GM23248 (cell line): ENCODE measurements at regions not wholly inside any gene's neighbourhood (a gene's known extent, or its start where the extent isn't known, plus 50 kb on each side); places are given as distances from the start of the nearest gene placed in this dataset.

Experiments used
- EZH2 ChIP-seq: fragments of 200-600 bp; sonication (generic); IDR thresholded peaks from 2 replicates; pipeline ENCODE4 v1.6.1; 2018; ENCODE audit warnings: antibody characterized with exemption, mild to moderate bottlenecking; ENCODE audit not compliant: insufficient read depth, poor library complexity, severe bottlenecking
- EZH2phosphoT487 ChIP-seq: fragments of 200-600 bp; sonication (generic); IDR thresholded peaks from 2 replicates; pipeline ENCODE4 v1.6.1; 2018; ENCODE audit warnings: antibody characterized with exemption, moderate library complexity, mild to moderate bottlenecking, low read depth; ENCODE audit not compliant: insufficient read depth

DNA sequence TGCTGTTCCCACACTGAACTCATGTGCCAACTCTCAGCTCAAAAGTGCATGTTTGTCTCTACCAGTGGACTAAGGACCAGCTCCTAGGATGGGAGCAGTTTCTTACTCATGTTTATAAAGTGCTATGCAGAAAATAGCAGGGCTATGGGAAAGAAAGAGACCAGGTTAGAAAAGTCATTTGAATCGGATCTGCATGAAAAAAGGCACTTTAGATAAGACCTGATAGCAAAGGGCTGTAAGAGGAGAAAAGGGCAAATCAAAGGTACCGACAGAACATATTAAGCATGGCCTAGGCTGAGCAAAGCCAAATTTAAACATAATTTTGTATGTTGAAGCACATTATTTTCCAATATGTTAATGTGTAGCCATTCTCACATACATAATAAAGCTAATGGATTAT, 362.3 kb upstream of the ZFP42 start:
- TF ChIP-seq EZH2 (no peak), EZH2phosphoT487 (no peak)
